ENCODE measurements at regions not wholly inside any gene's neighbourhood (a gene's known extent, or its start where the extent isn't known, plus 50 kb on each side); places are given as distances from the start of the nearest gene placed in this dataset.

DNA sequence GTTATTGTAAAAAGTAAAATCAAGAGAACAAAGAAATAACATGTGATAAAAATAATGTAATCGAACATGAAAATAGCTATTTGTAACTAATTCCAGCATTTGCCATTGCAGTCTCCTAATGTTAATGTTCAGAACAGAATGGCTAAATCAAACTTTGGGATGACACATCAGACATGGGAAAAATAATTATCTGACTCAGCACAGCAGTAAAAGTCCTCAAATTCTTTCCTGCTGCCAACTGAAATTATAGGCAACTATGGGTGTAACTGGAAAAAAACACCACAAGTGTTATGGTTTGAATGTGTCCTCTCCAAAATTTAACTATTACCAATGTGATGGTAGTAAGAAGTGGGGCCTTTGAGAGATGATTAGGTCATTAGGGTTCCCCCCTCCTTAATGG lies 446.7 kb downstream of the C3orf38 start:
- TF ChIP-seq, protein P1, sequence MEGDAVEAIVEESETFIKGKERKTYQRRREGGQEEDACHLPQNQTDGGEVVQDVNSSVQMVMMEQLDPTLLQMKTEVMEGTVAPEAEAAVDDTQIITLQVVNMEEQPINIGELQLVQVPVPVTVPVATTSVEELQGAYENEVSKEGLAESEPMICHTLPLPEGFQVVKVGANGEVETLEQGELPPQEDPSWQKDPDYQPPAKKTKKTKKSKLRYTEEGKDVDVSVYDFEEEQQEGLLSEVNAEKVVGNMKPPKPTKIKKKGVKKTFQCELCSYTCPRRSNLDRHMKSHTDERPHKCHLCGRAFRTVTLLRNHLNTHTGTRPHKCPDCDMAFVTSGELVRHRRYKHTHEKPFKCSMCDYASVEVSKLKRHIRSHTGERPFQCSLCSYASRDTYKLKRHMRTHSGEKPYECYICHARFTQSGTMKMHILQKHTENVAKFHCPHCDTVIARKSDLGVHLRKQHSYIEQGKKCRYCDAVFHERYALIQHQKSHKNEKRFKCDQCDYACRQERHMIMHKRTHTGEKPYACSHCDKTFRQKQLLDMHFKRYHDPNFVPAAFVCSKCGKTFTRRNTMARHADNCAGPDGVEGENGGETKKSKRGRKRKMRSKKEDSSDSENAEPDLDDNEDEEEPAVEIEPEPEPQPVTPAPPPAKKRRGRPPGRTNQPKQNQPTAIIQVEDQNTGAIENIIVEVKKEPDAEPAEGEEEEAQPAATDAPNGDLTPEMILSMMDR (IDR thresholded peaks at IDR 0.05; ENCODE audit: insufficient read depth, missing control alignments) = no peak
- no peak for FAIRE-seq
- no peak for DNase-seq (ENCODE audit: insufficient read length, low spot score)

DNA sequence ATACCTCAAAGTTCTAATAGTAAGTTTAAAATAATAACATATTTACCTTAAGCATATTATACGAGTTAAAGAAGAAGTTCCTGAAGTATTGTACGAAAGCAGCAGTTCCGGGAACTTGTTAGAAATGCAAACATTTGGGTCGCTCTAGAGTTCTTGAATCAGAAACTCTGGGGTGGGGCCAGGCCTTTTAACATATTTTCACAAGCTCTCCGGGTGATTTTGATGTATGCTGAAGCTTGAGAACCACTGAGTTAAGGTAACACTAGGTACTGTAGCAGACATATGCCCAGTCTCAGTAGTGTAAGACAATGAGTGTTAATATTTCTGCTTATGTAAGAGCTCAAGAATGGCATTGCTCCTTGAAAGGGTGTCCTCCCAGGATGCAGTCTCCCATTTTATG lies 461.1 kb downstream of the C3orf38 start:
- DNase-seq (ENCODE audit: insufficient read length, low spot score) (no peak), FAIRE-seq (no peak)
- TF ChIP-seq, protein P1 (IDR thresholded peaks at IDR 0.05; ENCODE audit: insufficient read depth, missing control alignments) = no peak

DNA sequence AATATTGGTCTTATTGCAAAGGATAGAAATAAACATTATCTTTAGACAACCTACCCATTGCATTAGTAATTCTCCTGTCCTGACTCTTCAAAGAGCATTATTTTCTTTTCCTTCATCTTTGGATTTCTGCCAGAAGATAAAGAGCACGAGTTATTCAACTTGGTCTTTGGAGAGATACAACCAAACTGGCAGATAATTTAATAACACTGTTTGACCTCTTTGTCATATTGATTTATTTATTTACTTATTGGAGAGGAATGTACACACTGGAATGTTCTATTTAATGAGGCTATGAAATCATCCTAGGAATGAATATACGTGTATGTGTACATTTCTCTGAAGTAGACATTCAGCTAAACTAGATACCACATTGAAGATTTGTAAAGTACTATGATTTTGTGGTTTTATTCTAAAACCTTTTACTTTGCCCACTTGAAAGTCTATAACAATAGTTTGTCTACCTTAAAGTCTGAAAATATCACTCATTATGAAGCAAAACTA lies 462.1 kb downstream of the C3orf38 start:
- DNase-seq (ENCODE audit: insufficient read length, low spot score) (no peak), FAIRE-seq (no peak)
- TF ChIP-seq, protein P1 (IDR thresholded peaks at IDR 0.05; ENCODE audit: insufficient read depth, missing control alignments) = no peak

DNA sequence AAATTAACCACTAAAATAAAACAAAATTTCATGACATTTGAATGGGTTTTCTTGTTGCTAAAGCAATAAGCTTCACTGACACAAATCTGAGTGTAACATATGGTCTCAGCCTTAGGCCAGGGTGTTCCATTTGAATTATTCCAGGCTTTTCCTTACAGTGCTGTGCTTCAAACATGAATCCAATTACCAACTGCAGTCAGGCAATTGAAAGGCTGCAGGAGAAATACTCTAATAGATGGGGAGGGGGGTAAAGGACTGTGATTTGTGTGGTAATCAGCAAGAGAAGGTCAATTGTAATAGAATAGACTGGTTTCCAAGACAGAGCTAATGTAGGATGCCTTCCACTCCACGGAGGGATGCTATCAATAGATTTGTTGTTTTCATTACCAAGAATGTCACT lies 466.7 kb downstream of the C3orf38 start:
- TF ChIP-seq, protein P1 (IDR thresholded peaks at IDR 0.05; ENCODE audit: insufficient read depth, missing control alignments) = no peak
- no peak for DNase-seq (ENCODE audit: insufficient read length, low spot score)
- no peak for FAIRE-seq

DNA sequence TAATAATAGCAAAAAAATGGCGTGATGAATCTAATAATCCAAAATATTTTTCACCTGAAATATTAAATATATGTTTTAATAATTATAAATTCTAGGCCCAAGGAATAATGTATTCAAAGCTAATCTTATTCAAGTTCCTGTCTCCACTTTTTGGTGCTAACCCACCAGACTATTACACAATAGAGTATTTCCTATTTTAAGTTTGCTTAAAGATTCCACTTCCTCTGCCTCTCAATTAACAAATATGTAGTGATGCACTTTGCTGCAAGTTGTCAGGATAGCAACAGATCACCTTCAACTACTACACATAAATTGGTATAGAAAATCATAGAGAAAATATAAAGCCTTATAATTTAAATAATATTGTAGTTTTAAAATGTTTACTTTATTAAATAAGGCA lies 467.5 kb downstream of the C3orf38 start:
- FAIRE-seq = no peak
- TF ChIP-seq, protein P1 (IDR thresholded peaks at IDR 0.05; ENCODE audit: insufficient read depth, missing control alignments) = no peak
- DNase-seq (ENCODE audit: insufficient read length, low spot score) = no peak

DNA sequence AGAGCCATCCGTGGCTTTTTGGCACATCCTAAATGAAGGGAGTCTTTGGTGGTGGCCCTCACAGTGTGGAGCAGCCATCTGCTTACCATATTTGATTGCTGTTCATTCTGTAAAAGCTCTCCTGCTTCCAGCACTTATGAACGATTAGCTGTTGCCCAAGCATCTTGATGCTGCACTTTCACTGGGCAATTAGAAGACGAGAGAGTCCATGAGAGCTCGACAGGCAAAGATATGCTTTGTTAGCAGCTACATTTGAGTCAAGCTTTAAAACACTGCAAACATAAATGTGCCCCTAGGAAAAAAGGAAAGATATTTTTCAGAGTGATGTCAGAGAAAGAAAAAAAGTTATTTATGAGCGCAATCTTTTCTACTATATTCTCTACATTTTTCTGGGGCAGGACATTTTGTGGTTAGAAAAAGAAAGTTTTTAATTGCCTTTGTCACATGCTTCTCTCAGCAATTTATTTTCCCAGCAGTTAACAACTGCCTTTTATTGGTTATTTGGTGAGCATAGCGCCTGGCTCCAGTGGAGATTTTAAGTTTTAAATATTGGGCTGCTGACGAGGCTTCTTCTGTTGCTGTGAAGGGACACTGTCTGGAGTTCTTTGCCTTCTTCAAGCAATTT lies 468.4 kb downstream of the C3orf38 start:
- TF ChIP-seq, protein P1 (IDR thresholded peaks at IDR 0.05; ENCODE audit: insufficient read depth, missing control alignments) = no peak
- DNase-seq (ENCODE audit: insufficient read length, low spot score) = no peak
- FAIRE-seq = no peak

DNA sequence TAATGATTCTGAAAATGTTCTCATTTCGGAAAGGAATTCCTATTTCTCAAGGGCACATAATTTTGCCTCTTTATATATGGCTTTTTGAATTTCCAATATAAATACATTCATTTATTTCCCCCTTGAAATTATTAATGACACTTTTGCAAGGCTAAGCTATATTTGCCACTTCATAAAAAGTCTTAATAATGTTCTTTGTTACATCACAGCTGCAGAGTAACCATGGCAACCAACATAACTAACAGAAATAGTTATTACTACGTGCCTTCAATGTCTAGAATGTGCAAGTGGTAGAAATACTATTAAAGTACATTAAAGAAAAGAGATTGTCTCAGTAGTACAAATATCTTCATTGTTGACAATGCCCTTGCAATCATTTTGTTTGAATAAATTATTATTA lies 471.8 kb downstream of the C3orf38 start:
- FAIRE-seq = no peak
- TF ChIP-seq, protein P1 (IDR thresholded peaks at IDR 0.05; ENCODE audit: insufficient read depth, missing control alignments) = no peak
- DNase-seq (ENCODE audit: insufficient read length, low spot score) = no peak

Measured in D721Med (cell line).